SU-DHL-6 (cell line): ENCODE measurements at regions not wholly inside any gene's neighbourhood (a gene's known extent, or its start where the extent isn't known, plus 50 kb on each side); places are given as distances from the start of the nearest gene placed in this dataset.

Source experiments
- CTCF ChIP-seq: fragments of 200-600 bp; sonication (generic); IDR thresholded peaks from one replicate; pipeline ENCODE4 v1.5.1; 2017; ENCODE audit warnings: antibody characterized with exemption, mild to moderate bottlenecking, low read length, moderate library complexity; ENCODE audit not compliant: insufficient read depth, poor library complexity, severe bottlenecking
- EZH2phosphoT487 ChIP-seq: fragments of 200-600 bp; sonication (generic), shearing (Covaris generic); conservative IDR thresholded peaks from 2 replicates; pipeline ENCODE4 v1.6.1; 2018; ENCODE audit warnings: mild to moderate bottlenecking, antibody characterized with exemption, low read length, moderate library complexity, mixed read lengths

- TF ChIP-seq CTCF (no peak), EZH2phosphoT487 (no peak)
Observed at GRCh38 chr2:8346706-8347430, 335.0 kb upstream of the ID2 start.
